Astrocyte of the cerebellum (primary cell): ENCODE measurements at regions not wholly inside any gene's neighbourhood (a gene's known extent, or its start where the extent isn't known, plus 50 kb on each side); places are given as distances from the start of the nearest gene placed in this dataset.

Source experiments
- DNase-seq: peaks from one replicate; pipeline ENCODE4 v3.0.0-alpha.2; 2011; ENCODE audit warnings: low read depth
- H3K4me3 ChIP-seq: 2 replicates; pipeline ENCODE4 v1.5.1; 2011; ENCODE audit warnings: mild to moderate bottlenecking, low read depth, low read length, moderate library complexity
- in situ Hi-C: cut with HindIII; loops from 2 replicates; pipeline ENCODE4 v1.10.0; 2017; ENCODE audit warnings: low sequenced_read_pairs
- TF ChIP-seq, protein P1 (sequence below): IDR thresholded peaks from 2 replicates; pipeline ENCODE4 v1.5.1; 2012; ENCODE audit warnings: low read length, low read depth, moderate library complexity, mild to moderate bottlenecking; ENCODE audit errors: missing control alignments

DNA sequence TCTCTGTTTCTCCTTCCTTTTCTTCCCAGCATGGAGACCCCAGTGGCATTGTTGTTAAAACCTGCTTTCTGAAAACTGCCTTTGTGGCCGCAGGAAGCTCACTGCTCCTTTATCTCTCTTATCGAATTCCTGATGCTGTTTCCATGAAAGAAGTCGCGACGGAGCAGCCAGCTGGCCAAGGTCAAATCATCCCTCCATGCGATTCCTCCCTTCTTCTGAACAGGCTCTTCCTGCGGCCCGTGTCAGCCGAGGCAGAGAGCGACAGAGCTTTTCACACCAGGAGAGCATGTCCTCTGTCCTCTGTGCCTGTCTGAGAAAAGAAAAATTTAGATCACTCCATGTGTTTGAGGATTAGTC lies 242.1 kb upstream of the PITRM1 start:
- in situ Hi-C loops, result no loop called here
- TF ChIP-seq, protein P1, sequence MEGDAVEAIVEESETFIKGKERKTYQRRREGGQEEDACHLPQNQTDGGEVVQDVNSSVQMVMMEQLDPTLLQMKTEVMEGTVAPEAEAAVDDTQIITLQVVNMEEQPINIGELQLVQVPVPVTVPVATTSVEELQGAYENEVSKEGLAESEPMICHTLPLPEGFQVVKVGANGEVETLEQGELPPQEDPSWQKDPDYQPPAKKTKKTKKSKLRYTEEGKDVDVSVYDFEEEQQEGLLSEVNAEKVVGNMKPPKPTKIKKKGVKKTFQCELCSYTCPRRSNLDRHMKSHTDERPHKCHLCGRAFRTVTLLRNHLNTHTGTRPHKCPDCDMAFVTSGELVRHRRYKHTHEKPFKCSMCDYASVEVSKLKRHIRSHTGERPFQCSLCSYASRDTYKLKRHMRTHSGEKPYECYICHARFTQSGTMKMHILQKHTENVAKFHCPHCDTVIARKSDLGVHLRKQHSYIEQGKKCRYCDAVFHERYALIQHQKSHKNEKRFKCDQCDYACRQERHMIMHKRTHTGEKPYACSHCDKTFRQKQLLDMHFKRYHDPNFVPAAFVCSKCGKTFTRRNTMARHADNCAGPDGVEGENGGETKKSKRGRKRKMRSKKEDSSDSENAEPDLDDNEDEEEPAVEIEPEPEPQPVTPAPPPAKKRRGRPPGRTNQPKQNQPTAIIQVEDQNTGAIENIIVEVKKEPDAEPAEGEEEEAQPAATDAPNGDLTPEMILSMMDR, result no peak
- no peak for DNase-seq
- no peak overlapping the region for H3K4me3 ChIP-seq

DNA sequence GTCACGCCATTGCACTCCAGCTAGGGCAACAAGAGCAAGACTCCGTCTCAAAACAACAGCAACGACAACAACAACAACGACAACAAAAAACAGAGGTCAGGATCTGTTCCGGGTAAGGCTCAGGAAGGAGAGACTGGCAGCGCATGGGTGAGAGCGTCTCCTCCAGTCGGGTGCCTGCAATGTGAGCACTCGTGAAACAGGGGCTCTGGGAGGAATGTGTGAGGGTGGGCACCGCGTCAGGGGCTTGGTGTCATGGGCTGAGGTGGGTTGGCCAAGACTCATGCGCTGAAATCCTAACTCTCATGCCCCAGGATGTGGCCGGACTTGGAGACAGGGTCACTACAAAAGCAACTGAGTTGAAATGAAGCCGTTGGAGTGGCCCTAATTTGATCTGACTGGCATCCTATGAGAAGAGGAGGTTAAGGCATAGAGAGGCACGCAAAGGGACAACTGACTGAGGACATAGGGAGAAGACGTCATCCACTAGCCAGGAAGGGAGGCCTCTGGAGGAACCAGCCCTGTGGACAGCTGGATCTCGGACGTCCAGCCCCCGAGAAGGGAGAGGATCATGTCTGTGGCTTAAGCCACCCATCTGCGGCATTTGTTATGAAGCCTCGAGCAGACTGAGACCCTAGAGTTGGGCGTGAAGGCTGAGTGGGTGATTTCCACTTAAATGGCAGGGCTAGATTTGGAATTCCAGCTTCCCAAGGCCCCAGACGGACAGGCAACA lies 241.5 kb upstream of the PITRM1 start:
- no peak for DNase-seq
- TF ChIP-seq, protein P1, result no peak
- H3K4me3 ChIP-seq, result no peak overlapping the region
- in situ Hi-C loops, result no loop called here

DNA sequence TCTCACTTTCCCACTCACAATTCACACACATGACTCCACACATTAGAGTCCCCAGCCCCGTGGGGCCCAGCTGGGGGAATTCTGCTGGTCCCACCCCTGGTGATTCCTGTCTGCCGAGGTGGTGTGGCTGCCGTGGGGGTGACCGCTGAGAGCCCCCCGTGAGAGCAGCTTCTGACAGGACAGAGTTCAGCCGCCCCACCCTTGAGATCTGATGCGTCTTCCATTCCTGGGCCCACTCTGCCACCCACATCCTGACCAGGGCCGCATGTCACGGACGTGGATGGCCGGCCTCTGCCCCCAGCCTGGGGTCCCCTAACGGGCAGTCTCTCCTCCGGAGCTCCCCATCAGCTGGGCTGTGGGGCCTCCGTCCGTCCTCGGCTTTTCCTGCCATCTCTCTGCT lies 240.1 kb upstream of the PITRM1 start:
- TF ChIP-seq, protein P1, result no peak
- H3K4me3 ChIP-seq, result no peak overlapping the region
- in situ Hi-C loops, result no loop called here
- no peak for DNase-seq

GRCh38 chr10:3412071-3412582 lies 239.5 kb upstream of the PITRM1 start:
- TF ChIP-seq, protein P1, result no peak
- DNase-seq, result no peak
- no peak overlapping the region for H3K4me3 ChIP-seq
- in situ Hi-C loops, result no loop called here

DNA sequence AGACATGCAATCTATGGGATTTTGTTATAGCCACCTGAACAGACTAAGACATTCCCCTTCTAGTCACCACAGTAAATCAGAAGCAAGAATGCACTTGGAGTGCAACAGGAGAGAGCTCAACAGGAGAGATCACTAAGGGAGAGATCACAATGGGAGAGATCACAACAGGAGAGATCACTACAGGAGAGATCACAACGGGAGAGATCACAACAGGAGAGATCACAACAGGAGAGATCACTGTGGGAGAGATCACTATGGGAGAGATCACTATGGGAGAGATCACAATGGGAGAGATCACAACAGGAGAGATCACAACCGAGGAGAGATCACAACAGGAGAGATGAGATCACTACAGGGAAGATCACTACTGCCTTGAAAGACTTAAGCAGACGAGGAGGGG lies 238.5 kb upstream of the PITRM1 start:
- in situ Hi-C loops, result no loop called here
- H3K4me3 ChIP-seq, result no peak overlapping the region
- TF ChIP-seq, protein P1, result no peak
- no peak for DNase-seq

DNA sequence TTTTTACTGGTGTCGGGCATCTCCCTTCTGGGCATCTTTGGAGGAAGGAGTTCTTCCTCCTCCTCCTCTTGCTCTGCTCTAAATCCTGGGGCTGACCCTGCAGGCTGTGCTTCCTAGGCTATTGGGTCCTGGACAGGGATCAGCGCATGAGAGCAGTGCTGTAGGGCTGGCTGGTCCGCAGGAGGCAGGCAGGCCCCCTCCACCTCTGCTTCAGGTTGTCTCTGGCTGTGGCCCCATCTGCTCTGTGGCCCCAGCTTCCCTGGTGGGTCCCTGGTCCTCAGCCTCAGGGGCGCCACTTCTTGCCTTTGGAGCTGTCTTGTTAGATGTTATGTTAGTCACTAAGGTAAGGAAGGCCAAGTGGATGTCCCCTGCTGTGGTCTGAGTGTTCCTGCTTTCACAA lies 237.3 kb upstream of the PITRM1 start:
- in situ Hi-C loops, result no loop called here
- TF ChIP-seq, protein P1, result no peak
- no peak for DNase-seq
- H3K4me3 ChIP-seq, result no peak overlapping the region
